Fibroblast of lung (primary cell): ENCODE measurements at regions not wholly inside any gene's neighbourhood (a gene's known extent, or its start where the extent isn't known, plus 50 kb on each side); places are given as distances from the start of the nearest gene placed in this dataset.
"Not testable (repeated sequence)": the region's sequence is repeated elsewhere in the genome, so short reads cannot be mapped to it uniquely, and the experiment has no call there.

Source experiments
- DNase-seq, 2 donors: peaks; one replicate each; pipeline versions ENCODE4 v3.0.0 to v3.0.0-alpha.2; 2010; ENCODE audit warnings: low read depth in 2 of 2
- H2AFZ ChIP-seq: 2 replicates; pipeline ENCODE4 v1.5.1; 2012; ENCODE audit warnings: low read length, control low read depth, inconsistent platforms
- H3K27ac ChIP-seq: 2 replicates; pipeline ENCODE4 v1.5.1; 2011; ENCODE audit warnings: low read length, control low read depth; ENCODE audit not compliant: insufficient read depth
- H3K27me3 ChIP-seq: 2 replicates; pipeline ENCODE4 v1.5.1; 2011; ENCODE audit warnings: mild to moderate bottlenecking, low read length; ENCODE audit not compliant: control insufficient read depth, insufficient read depth
- H3K36me3 ChIP-seq: 2 replicates; pipeline ENCODE4 v1.5.1; 2011; ENCODE audit warnings: low read length; ENCODE audit not compliant: control insufficient read depth, insufficient read depth
- H3K4me1 ChIP-seq: 2 replicates; pipeline ENCODE4 v1.5.1; 2011; ENCODE audit warnings: low read length; ENCODE audit not compliant: control insufficient read depth, insufficient read depth; ENCODE audit errors: extremely low read depth
- H3K4me2 ChIP-seq: 2 replicates; pipeline ENCODE4 v1.5.1; 2011; ENCODE audit warnings: low read length, control low read depth; ENCODE audit not compliant: insufficient read depth; ENCODE audit errors: extremely low read depth
- H3K4me3 ChIP-seq, 4 experiments: fragments of 200-600 bp in 1 of 4; sonication (generic) in 1 of 4; replicated peaks in 1 of 4; 2 replicates each; pipeline ENCODE4 v1.5.1; 2011 to 2016; ENCODE audit warnings: low read length in 4 of 4, low read depth in 3 of 4, mild to moderate bottlenecking in 3 of 4, control low read depth in 2 of 4, inconsistent platforms in 1 of 4, mixed read lengths in 1 of 4; ENCODE audit not compliant: insufficient read depth in 1 of 4; ENCODE audit errors: control extremely low read depth in 1 of 4
- H3K79me2 ChIP-seq: 2 replicates; pipeline ENCODE4 v1.5.1; 2012; ENCODE audit warnings: mild to moderate bottlenecking, low read length, inconsistent platforms; ENCODE audit not compliant: control insufficient read depth, insufficient read depth
- H3K9ac ChIP-seq: 2 replicates; pipeline ENCODE4 v1.5.1; 2011; ENCODE audit warnings: mild to moderate bottlenecking, low read length, control low read depth; ENCODE audit not compliant: insufficient read depth
- H3K9me3 ChIP-seq: 2 replicates; pipeline ENCODE4 v1.5.1; 2012; ENCODE audit warnings: low read depth, low read length; ENCODE audit not compliant: control insufficient read depth, insufficient read depth
- H4K20me1 ChIP-seq: 2 replicates; pipeline ENCODE4 v1.5.1; 2011; ENCODE audit warnings: low read length; ENCODE audit not compliant: control insufficient read depth, insufficient read depth; ENCODE audit errors: extremely low read depth
- EZH2 ChIP-seq: IDR thresholded peaks from 2 replicates; pipeline ENCODE4 v1.5.1; 2012; ENCODE audit warnings: low read length, control low read depth, mild to moderate bottlenecking; ENCODE audit errors: missing control alignments
- TF ChIP-seq, protein P1 (sequence below), 2 donors: IDR thresholded peaks in 1 of 2; conservative IDR thresholded peaks in 1 of 2; 1 replicate in 1 of 2; 2 replicates in 1 of 2; pipeline ENCODE4 v1.5.1; 2011 to 2012; ENCODE audit warnings: low read length in 2 of 2, control low read depth in 1 of 2, inconsistent platforms in 1 of 2, low read depth in 1 of 2, mild to moderate bottlenecking in 1 of 2

GRCh38 chr22:25419247-25420113 lies 145.0 kb upstream of the GRK3 start:
- H3K27ac ChIP-seq = no peak overlapping the region
- H3K79me2 ChIP-seq = no peaks in the 10 kb centered on the region
- no peak overlapping the region for H3K9ac ChIP-seq
- no peaks in the 10 kb centered on the region for H3K9me3 ChIP-seq
- H3K36me3 ChIP-seq = no peaks in the 10 kb centered on the region
- TF ChIP-seq, protein P1, sequence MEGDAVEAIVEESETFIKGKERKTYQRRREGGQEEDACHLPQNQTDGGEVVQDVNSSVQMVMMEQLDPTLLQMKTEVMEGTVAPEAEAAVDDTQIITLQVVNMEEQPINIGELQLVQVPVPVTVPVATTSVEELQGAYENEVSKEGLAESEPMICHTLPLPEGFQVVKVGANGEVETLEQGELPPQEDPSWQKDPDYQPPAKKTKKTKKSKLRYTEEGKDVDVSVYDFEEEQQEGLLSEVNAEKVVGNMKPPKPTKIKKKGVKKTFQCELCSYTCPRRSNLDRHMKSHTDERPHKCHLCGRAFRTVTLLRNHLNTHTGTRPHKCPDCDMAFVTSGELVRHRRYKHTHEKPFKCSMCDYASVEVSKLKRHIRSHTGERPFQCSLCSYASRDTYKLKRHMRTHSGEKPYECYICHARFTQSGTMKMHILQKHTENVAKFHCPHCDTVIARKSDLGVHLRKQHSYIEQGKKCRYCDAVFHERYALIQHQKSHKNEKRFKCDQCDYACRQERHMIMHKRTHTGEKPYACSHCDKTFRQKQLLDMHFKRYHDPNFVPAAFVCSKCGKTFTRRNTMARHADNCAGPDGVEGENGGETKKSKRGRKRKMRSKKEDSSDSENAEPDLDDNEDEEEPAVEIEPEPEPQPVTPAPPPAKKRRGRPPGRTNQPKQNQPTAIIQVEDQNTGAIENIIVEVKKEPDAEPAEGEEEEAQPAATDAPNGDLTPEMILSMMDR (conservative IDR thresholded peaks at IDR 0.05 in 1 of 2, IDR thresholded peaks at IDR 0.05 in 1 of 2; ENCODE audit: low read depth in 1 of 2, low read length in 2 of 2) = no peak
- peak; percentile 72 for TF ChIP-seq EZH2
- peaks cover 2% of the 10 kb centered on the region for H3K4me1 ChIP-seq
- H3K4me3 ChIP-seq = peak overlapping the region in 2 of 4 experiments; percentile 38 to 44
- H4K20me1 ChIP-seq = no peaks in the 10 kb centered on the region
- no peak overlapping the region for H2AFZ ChIP-seq
- peak in 1 of 2 donors; percentile 58 for DNase-seq
- H3K27me3 ChIP-seq = peaks cover 50% of the 10 kb centered on the region
- H3K4me2 ChIP-seq = peak overlapping the region; percentile 8

DNA sequence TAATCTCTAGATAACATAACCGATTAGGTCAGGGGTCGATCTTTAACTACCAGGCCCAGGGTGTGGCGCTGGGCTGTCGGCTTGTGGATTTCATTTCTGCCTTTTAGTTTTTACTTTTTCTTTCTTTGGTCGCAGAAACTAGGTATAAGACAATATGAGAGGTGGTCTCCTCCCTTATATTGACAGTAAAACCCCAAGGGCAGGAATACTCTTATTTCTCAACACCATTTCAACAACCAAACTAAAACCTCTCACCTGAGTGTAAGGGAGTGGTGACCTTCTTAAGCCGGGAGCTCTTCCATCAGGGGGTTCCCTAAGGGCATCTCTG lies 144.4 kb upstream of the GRK3 start:
- not testable (repeated sequence) for H2AFZ ChIP-seq, H3K36me3 ChIP-seq, H3K4me2 ChIP-seq, H3K79me2 ChIP-seq, H4K20me1 ChIP-seq, H3K9me3 ChIP-seq, H3K9ac ChIP-seq, DNase-seq, H3K4me1 ChIP-seq, H3K4me3 ChIP-seq, H3K27ac ChIP-seq
- peaks cover 50% of the 10 kb centered on the region for H3K27me3 ChIP-seq

GRCh38 chr22:25420471-25420924 lies 144.0 kb upstream of the GRK3 start:
- H3K9me3 ChIP-seq = no peaks in the 10 kb centered on the region
- H3K79me2 ChIP-seq = no peaks in the 10 kb centered on the region
- peaks cover 48% of the 10 kb centered on the region for H3K27me3 ChIP-seq
- no peak overlapping the region for H3K4me2 ChIP-seq
- H2AFZ ChIP-seq = no peak overlapping the region
- H3K36me3 ChIP-seq = no peaks in the 10 kb centered on the region
- no peak overlapping the region for H3K9ac ChIP-seq
- no peak overlapping the region for H3K27ac ChIP-seq
- no peak for DNase-seq
- no peak overlapping the region for H3K4me3 ChIP-seq
- TF ChIP-seq EZH2 = no peak
- TF ChIP-seq, protein P1 (conservative IDR thresholded peaks at IDR 0.05 in 1 of 2, IDR thresholded peaks at IDR 0.05 in 1 of 2; ENCODE audit: low read depth in 1 of 2, low read length in 2 of 2) = no peak
- no peaks in the 10 kb centered on the region for H4K20me1 ChIP-seq
- peaks cover 2% of the 10 kb centered on the region for H3K4me1 ChIP-seq
